Hepatocyte (in vitro differentiated cells): ENCODE measurements at regions not wholly inside any gene's neighbourhood (a gene's known extent, or its start where the extent isn't known, plus 50 kb on each side); places are given as distances from the start of the nearest gene placed in this dataset.

Experiments used
- CTCF ChIP-seq: fragments of 200-600 bp; sonication (generic); IDR thresholded peaks from 2 replicates; pipeline ENCODE4 v1.5.1; 2016; ENCODE audit warnings: antibody characterized with exemption, mild to moderate bottlenecking; ENCODE audit not compliant: poor library complexity
- EZH2 ChIP-seq: fragments of 200-600 bp; sonication (generic); IDR thresholded peaks from 2 replicates; pipeline ENCODE4 v1.6.1; 2016; ENCODE audit warnings: antibody characterized with exemption, mild to moderate bottlenecking, borderline replicate concordance

GRCh38 chr2:239780236-239780994 is 244.7 kb downstream of the NDUFA10 start:
- no peak for TF ChIP-seq CTCF
- no peak for TF ChIP-seq EZH2
